ENCODE measurements at regions not wholly inside any gene's neighbourhood (a gene's known extent, or its start where the extent isn't known, plus 50 kb on each side); places are given as distances from the start of the nearest gene placed in this dataset.

GRCh38 chr14:66371776-66372175 lies 114.4 kb upstream of the CCDC196 start:
- TF ChIP-seq CTCF (conservative IDR thresholded peaks at IDR 0.05; ENCODE audit: low read depth, low read length) (no peak), EZH2 (IDR thresholded peaks at IDR 0.05; ENCODE audit: borderline replicate concordance, low read depth, low read length, poor library complexity, severe bottlenecking) (no peak)
